ENCODE measurements at regions not wholly inside any gene's neighbourhood (a gene's known extent, or its start where the extent isn't known, plus 50 kb on each side); places are given as distances from the start of the nearest gene placed in this dataset.

DNA sequence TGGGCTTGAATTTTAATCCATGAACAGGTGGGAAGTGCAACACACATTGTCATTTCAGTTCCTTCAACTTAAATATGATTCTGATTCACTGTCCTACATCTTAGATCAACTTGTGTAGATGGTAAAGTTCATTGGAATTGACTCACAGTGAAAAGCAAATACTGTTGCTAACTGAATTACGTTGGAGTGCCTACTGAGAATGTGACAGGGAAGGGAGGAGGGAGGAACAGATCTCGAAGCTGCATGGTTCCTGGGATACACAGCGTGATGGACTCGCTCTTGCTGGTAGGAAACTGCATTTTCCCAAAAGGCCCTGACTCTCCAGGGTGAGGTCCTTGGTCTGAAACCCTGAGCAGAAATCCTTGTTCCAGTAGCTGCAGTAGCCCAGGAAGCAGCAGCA is 284.2 kb downstream of the USP46 start:
- Histone ChIP-seq H3K79me2 (ENCODE audit: control insufficient read depth in 1 of 2, insufficient read depth in 2 of 2, low read length in 2 of 2) (no peaks in the 10 kb centered on the region), H3K79me1 (ENCODE audit: low read depth, low read length) (no peaks in the 10 kb centered on the region), H3K4me2 (ENCODE audit: insufficient read depth in 1 of 2, low read depth in 2 of 2, low read length in 2 of 2) (no peak overlapping the region), H3K4me3 (ENCODE audit: extremely low read depth in 1 of 4, insufficient read depth in 2 of 4, low read depth in 3 of 4, low read length in 4 of 4) (no peak overlapping the region), H2BK5ac (ENCODE audit: low read depth, low read length) (no peak overlapping the region), H3K27ac (ENCODE audit: low read depth, low read length) (no peak overlapping the region), H3K23ac (ENCODE audit: insufficient read length) (no peak overlapping the region), H3K36me3 (ENCODE audit: control insufficient read depth in 2 of 4, insufficient read depth in 4 of 4, low read length in 3 of 4) (no peaks in the 10 kb centered on the region), H4K20me1 (replicated peaks in 1 of 2; ENCODE audit: control insufficient read depth in 1 of 2, insufficient read depth in 2 of 2, low read length in 2 of 2) (peaks cover 0 to 1% of the 10 kb centered on the region in 2 experiments), H3K4ac (replicated peaks; ENCODE audit: insufficient read length, low read depth, low read length) (no peak overlapping the region), H2BK12ac (ENCODE audit: low read depth, low read length) (no peak overlapping the region), H3K18ac (ENCODE audit: extremely low read depth, low read length) (no peak overlapping the region), H4K5ac (ENCODE audit: insufficient read length, low read depth, low read length) (no peak overlapping the region), H3K9ac (replicated peaks in 1 of 4; ENCODE audit: extremely low read depth in 1 of 4, low read depth in 3 of 4, low read length in 3 of 4) (no peak overlapping the region), H2BK15ac (ENCODE audit: low read length) (no peak overlapping the region), H2AK5ac (ENCODE audit: low read depth, low read length) (no peak overlapping the region), H2AFZ (ENCODE audit: low read length) (no peak overlapping the region; the same call in 1 of the 2 replicates), H3K4me1 (replicated peaks in 1 of 4; ENCODE audit: control insufficient read depth in 3 of 4, insufficient read depth in 4 of 4, low read length in 3 of 4) (peaks cover 4 to 8% (median 5%) of the 10 kb centered on the region in 4 experiments), H4K91ac (replicated peaks; ENCODE audit: insufficient read length, low read length) (no peak overlapping the region), H2BK120ac (replicated peaks; ENCODE audit: low read depth, low read length) (no peak overlapping the region), H2BK20ac (ENCODE audit: low read length) (no peak overlapping the region), H3K56ac (replicated peaks; ENCODE audit: insufficient read length, low read depth, low read length) (no peak overlapping the region), H3K9me3 (ENCODE audit: insufficient read depth in 2 of 2, low read depth in 1 of 2, low read length in 1 of 2) (no peaks in the 10 kb centered on the region), H4K8ac (ENCODE audit: extremely low read depth, insufficient read depth, low read length) (no peak overlapping the region), H3K27me3 (replicated peaks in 1 of 4; ENCODE audit: control insufficient read depth in 3 of 4, extremely low read depth in 1 of 4, insufficient read depth in 3 of 4, low read length in 3 of 4) (no peaks in the 10 kb centered on the region), H3K14ac (ENCODE audit: insufficient read length) (no peak overlapping the region), H3K23me2 (ENCODE audit: low read depth, low read length) (no peaks in the 10 kb centered on the region)
- ChIA-PET CTCF (ENCODE audit: partially characterized antibody) (interaction anchor here (1.1 to 5.4 kb wide), 7 partner anchors 13 to 608 kb away, joined by 3 to 44 read pairs (median 5); no protein-coding TSS in a partner anchor), POLR2A (ENCODE audit: partially characterized antibody) (no interaction called here)
- 93% methylated on average over 4 of the region's 4 CpGs; no CpG with 5 or more reads in 1 of the 2 experiments for WGBS, 2 experiments (ENCODE audit: extremely low coverage in 1 of 2, insufficient coverage in 1 of 2, insufficient read length in 1 of 2, insufficient replicate concordance in 2 of 2, low coverage in 1 of 2, low lambda C conversion rate in 2 of 2, missing lambda C conversion rate in 1 of 2)
- DNase-seq (ENCODE audit: low read depth in 1 of 2, low spot score in 2 of 2) (no peak), FAIRE-seq (no peak)
- TF ChIP-seq, protein P1, sequence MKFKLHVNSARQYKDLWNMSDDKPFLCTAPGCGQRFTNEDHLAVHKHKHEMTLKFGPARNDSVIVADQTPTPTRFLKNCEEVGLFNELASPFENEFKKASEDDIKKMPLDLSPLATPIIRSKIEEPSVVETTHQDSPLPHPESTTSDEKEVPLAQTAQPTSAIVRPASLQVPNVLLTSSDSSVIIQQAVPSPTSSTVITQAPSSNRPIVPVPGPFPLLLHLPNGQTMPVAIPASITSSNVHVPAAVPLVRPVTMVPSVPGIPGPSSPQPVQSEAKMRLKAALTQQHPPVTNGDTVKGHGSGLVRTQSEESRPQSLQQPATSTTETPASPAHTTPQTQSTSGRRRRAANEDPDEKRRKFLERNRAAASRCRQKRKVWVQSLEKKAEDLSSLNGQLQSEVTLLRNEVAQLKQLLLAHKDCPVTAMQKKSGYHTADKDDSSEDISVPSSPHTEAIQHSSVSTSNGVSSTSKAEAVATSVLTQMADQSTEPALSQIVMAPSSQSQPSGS (IDR thresholded peaks at IDR 0.05; ENCODE audit: low read length) = no peak
- TF ChIP-seq FOSL1 (IDR thresholded peaks at IDR 0.05; ENCODE audit: insufficient read depth, low read depth, low read length) (no peak), POLR2AphosphoS5 (IDR thresholded peaks at IDR 0.05; ENCODE audit: low read depth, low read length) (no peak), POU5F1 (IDR thresholded peaks at IDR 0.05; ENCODE audit: low read depth, low read length) (no peak), CHD1 (IDR thresholded peaks at IDR 0.05; ENCODE audit: low read depth, low read length) (no peak), NRF1 (IDR thresholded peaks at IDR 0.05; ENCODE audit: low read depth, low read length) (no peak), EZH2 (IDR thresholded peaks at IDR 0.05; ENCODE audit: low read depth, low read length, severe bottlenecking) (no peak), BACH1 (IDR thresholded peaks at IDR 0.05; ENCODE audit: low read length) (no peak), ASH2L (IDR thresholded peaks at IDR 0.05; ENCODE audit: low read length) (no peak), CBX5 (IDR thresholded peaks at IDR 0.05; ENCODE audit: low read depth, low read length) (no peak), SIN3A (conservative IDR thresholded peaks at IDR 0.05 in 1 of 2, IDR thresholded peaks at IDR 0.05 in 1 of 2; ENCODE audit: low read depth in 1 of 2, low read length in 2 of 2) (no peak), JUN (IDR thresholded peaks at IDR 0.05; ENCODE audit: low read depth, low read length) (no peak)

Data from H1 (cell line).